NB4 (cell line): ENCODE measurements at regions not wholly inside any gene's neighbourhood (a gene's known extent, or its start where the extent isn't known, plus 50 kb on each side); places are given as distances from the start of the nearest gene placed in this dataset.

Experiments used
- DNase-seq: peaks from one replicate; pipeline ENCODE4 v3.0.0; 2010; ENCODE audit warnings: low read depth
- H3K4me3 ChIP-seq: one replicate; pipeline ENCODE4 v1.5.1; 2011; ENCODE audit warnings: mild to moderate bottlenecking, low read depth, low read length, moderate library complexity
- CTCF ChIP-seq: IDR thresholded peaks from one replicate; pipeline ENCODE4 v1.5.1; 2012; ENCODE audit warnings: low read depth, low read length
- MAX ChIP-seq: IDR thresholded peaks from 2 replicates; pipeline ENCODE4 v1.6.1; 2011; ENCODE audit warnings: low read depth, low read length
- MYC ChIP-seq: IDR thresholded peaks from 2 replicates; pipeline ENCODE4 v1.6.1; 2011; ENCODE audit warnings: low read depth, low read length
- POLR2A ChIP-seq: IDR thresholded peaks from 2 replicates; pipeline ENCODE4 v1.6.1; 2011; ENCODE audit warnings: mild to moderate bottlenecking; ENCODE audit not compliant: insufficient read length; ENCODE audit errors: extremely low read depth

GRCh38 chr5:110343616-110344015, 382.9 kb downstream of the TMEM232 start:
- TF ChIP-seq MAX (no peak), POLR2A (no peak), CTCF (no peak), MYC (no peak)
- no peak overlapping the region for H3K4me3 ChIP-seq
- DNase-seq: peak; percentile 7

GRCh38 chr5:110345623-110346022, 380.8 kb downstream of the TMEM232 start:
- TF ChIP-seq CTCF: no peak
- TF ChIP-seq MAX: no peak
- no peak for TF ChIP-seq POLR2A
- TF ChIP-seq MYC: no peak
- H3K4me3 ChIP-seq: no peak overlapping the region
- no peak for DNase-seq

GRCh38 chr5:110346893-110347358, 379.5 kb downstream of the TMEM232 start:
- TF ChIP-seq MYC: no peak
- TF ChIP-seq MAX: no peak
- TF ChIP-seq POLR2A: no peak
- TF ChIP-seq CTCF: no peak
- no peak overlapping the region for H3K4me3 ChIP-seq
- DNase-seq: no peak

- no peak overlapping the region for H3K4me3 ChIP-seq
- no peak for TF ChIP-seq MAX
- no peak for TF ChIP-seq MYC
- TF ChIP-seq CTCF: no peak
- DNase-seq: no peak
Observed at GRCh38 chr5:110347781-110348180, 378.7 kb downstream of the TMEM232 start.

- DNase-seq: no peak
- no peak overlapping the region for H3K4me3 ChIP-seq
- TF ChIP-seq MYC (no peak), POLR2A (no peak), MAX (no peak), CTCF (no peak)
Observed at GRCh38 chr5:110351430-110351829, 375.0 kb downstream of the TMEM232 start.

GRCh38 chr5:110354311-110354710, 372.2 kb downstream of the TMEM232 start:
- TF ChIP-seq MYC (no peak), MAX (no peak), POLR2A (no peak), CTCF (no peak)
- DNase-seq: no peak
- H3K4me3 ChIP-seq: no peak overlapping the region
